ENCODE measurements at regions not wholly inside any gene's neighbourhood (a gene's known extent, or its start where the extent isn't known, plus 50 kb on each side); places are given as distances from the start of the nearest gene placed in this dataset.

DNA sequence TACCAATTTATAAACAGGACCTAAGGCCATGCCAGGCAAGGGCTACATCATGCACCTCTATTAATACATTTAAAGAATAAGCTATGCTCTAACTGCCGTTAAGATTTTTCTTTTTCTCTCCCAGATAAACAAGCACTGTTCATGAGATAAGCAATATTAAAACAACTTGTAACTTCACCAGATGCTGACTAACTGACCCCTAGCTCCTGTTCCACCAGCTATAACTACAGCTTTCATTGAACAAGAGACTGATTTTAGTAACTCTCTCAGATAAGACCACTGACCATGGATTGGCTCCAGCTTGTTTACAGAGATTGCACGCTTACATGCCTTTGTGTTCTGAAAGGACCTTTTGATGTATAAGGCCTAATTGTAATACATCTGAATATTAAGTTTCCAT, 540.7 kb upstream of the NECTIN3 start:
- no peak for DNase-seq (ENCODE audit: low spot score)

GRCh38 chr3:110533089-110533488, 538.5 kb upstream of the NECTIN3 start:
- no peak for DNase-seq (ENCODE audit: low spot score)

GRCh38 chr3:110542552-110543150, 529.0 kb upstream of the NECTIN3 start:
- no peak for DNase-seq (ENCODE audit: low spot score)

DNA sequence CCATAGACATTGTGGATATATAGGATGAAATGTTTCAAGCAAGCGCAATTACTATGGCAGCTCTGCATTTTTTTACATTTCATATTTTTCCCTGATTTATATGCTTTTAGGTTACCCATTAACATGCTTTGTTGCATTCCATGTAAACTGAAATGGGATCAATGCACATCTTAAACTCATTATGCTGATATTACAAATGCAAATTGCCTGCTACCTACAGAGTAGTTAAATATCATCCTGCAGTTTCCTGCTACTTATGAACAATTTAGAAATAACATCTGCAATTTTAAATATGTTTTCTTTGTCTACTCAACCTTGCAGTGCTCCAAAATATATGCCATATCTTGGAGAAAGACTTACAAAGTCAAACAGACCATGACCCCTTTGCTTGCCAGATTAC, 526.9 kb upstream of the NECTIN3 start:
- no peak for DNase-seq (ENCODE audit: low spot score)

DNA sequence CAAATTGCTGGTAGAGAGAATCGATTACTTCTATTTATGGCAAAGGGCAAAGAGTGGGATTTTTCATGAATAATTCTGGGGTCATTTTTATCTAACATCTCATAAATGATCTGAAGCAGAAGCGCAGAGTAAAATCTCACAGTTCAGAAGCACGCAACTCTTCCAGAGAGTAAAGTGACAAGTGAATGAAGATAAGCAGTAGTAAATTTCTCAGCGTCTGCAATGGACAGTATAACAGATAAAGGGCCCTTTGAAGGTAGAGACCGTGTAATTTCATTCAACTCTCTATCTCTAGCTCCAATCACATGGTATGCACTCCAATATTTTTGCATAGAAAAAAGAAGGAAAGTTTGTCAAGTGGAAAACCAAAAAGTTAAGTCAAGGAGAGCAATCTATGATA, 521.1 kb upstream of the NECTIN3 start:
- DNase-seq (ENCODE audit: low spot score), result no peak

- peak; percentile 55 for DNase-seq (ENCODE audit: low spot score)
These were observed 509.0 kb upstream of the NECTIN3 start for GRCh38 chr3:110562621-110563020.

DNA sequence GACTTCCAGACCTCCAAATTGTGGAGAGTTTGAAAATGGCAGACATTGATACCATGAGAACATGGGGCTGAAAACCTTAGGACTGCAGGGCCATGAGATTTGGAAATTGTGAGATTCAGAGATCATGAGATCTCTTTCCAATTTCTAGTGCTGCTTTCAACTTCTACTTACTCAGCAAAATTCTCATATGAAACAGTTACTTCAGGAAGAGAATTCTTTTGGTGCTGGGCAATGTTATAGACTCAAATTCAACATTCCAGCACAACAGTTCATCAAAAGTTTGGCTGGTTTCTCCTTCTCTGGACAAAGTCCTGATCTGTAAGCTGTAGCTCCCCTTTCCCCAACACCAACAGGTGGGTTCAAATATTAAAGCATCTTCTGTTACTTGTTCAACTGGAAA, 506.9 kb upstream of the NECTIN3 start:
- DNase-seq (ENCODE audit: low spot score), result no peak

GRCh38 chr3:110567029-110567428, 504.6 kb upstream of the NECTIN3 start:
- no peak for DNase-seq (ENCODE audit: low spot score)

GRCh38 chr3:110568246-110568645, 503.4 kb upstream of the NECTIN3 start:
- peak; percentile 87 for DNase-seq (ENCODE audit: low spot score)

- no peak for DNase-seq (ENCODE audit: low spot score)
These were observed 502.5 kb upstream of the NECTIN3 start for GRCh38 chr3:110569073-110569472.

GRCh38 chr3:110575702-110576101, 495.9 kb upstream of the NECTIN3 start:
- DNase-seq (ENCODE audit: low spot score), result no peak

- DNase-seq (ENCODE audit: low spot score), result peak; percentile 97
These were observed 494.7 kb upstream of the NECTIN3 start for GRCh38 chr3:110576960-110577359.

- peak; percentile 42 for DNase-seq (ENCODE audit: low spot score)
These were observed 493.8 kb upstream of the NECTIN3 start for GRCh38 chr3:110577854-110578253.

DNA sequence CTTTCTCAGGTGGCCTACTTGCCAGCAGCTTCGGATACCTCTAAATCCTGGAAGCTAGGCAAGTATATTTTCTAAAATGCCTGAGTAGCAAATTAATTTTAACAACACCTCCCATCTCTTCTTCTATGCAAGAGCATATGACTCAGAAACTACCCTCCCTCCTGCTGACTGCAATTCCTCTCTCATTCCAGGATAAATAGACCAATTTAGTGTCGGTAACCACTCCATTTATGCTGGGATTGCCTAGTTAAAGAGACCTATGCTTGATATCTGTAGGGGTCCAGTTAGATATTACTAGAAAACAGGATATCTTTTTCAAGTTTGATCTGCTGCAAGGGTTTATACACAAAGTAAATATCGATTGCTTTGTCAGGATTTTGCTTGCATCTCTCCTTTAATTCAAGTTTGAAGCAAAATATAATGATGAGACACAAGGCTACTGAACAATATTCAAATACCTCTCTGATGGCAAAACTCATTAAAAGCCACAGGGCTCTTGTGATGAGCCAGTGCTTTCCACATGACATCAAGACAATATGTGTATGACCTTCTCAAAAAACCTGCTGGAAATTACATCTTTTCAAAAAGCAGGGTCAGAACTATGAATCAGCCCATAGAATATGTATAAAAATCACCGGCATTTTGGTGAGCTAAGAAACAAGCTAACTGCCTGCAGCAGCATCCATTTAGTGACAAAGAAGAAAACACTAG, 491.6 kb upstream of the NECTIN3 start:
- DNase-seq (ENCODE audit: low spot score), result peak; percentile 47

GRCh38 chr3:110583373-110583935, 488.2 kb upstream of the NECTIN3 start:
- peak; percentile 78 for DNase-seq (ENCODE audit: low spot score)

DNA sequence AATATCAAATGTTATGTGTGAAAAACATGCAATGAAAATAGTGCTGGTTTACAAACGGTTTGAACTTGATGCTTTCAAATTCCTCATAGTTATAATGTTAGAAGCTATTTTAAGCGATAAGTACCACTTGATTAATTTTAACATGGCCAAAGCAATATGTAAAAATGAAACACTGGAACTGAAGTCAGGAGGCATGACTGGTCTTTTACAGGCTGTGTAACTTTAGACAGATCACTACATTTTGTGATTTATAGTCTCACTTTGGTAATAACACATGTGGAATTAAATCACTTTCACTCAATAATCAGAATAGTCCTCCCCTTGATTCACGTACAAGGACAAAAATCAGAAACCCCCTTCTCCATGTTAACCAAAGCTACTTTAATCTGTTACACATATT, 482.7 kb upstream of the NECTIN3 start:
- DNase-seq (ENCODE audit: low spot score), result no peak

DNA sequence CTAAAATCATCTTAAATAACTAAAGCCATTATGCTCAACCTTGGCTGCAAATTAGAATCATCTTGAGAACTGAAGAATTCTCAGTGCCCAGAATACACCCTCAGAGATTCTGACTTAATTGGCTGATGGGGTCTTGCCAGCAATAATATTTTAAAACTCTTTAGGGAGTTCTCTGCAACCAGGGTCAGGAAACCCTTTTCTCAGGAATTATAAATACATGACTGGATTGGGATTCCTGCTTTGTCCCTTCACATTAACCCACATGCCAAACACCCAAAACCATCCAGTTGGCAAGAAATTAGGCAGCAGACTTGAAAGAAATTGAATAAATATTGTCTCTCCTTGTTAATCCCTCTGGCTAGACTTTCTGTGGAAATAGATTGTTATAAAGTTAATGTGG, 482.3 kb upstream of the NECTIN3 start:
- DNase-seq (ENCODE audit: low spot score), result no peak

DNA sequence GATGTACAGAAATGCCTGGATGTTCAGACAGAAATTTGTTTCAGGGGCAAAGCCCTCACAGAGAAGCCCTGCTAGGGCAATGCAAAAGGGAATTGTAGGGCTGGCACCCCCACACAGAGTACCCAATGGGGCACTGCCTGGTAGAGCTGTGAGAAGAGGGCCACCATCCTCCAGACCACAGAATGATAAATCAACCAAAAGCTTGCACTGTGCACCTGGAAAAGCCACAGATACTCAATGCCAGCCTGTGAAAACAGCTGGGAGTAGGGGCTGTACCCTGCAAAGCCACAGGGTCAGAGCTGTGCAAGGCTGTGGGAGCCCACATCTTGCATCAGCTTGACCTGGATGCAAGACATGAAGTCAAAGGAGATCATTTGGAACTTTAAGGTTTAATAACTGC, 477.9 kb upstream of the NECTIN3 start:
- no peak for DNase-seq (ENCODE audit: low spot score)

GRCh38 chr3:110598847-110599490, 472.6 kb upstream of the NECTIN3 start:
- DNase-seq (ENCODE audit: low spot score), result peak; percentile 77

GRCh38 chr3:110608566-110608965, 463.1 kb upstream of the NECTIN3 start:
- peak; percentile 55 for DNase-seq (ENCODE audit: low spot score)

GRCh38 chr3:110612045-110612444, 459.6 kb upstream of the NECTIN3 start:
- no peak for DNase-seq (ENCODE audit: low spot score)

DNA sequence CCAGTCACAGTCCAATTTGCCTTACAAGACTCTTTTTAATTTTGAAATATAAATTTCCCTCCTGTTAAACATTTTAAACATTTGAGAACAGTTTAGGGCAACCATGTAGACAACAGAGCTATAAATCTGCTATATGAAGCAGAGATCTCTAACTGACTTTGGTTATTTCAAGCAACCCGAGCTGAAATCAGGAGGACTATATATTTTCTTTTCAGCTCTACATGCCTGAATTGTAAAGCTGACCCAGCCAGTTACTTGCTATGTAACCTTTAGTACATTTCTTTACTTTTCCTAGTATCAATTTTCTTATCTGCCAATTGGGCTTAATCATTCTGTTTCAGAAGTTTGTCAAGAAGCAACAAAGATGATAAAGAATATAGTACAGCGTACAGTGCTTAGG, 457.4 kb upstream of the NECTIN3 start:
- DNase-seq (ENCODE audit: low spot score), result no peak

GRCh38 chr3:110615454-110615853, 456.2 kb upstream of the NECTIN3 start:
- DNase-seq (ENCODE audit: low spot score), result no peak
